Vagina (tissue), 2 donors: ENCODE measurements at regions not wholly inside any gene's neighbourhood (a gene's known extent, or its start where the extent isn't known, plus 50 kb on each side); places are given as distances from the start of the nearest gene placed in this dataset.

ENCODE experiments used
- POLR2A ChIP-seq, 2 donors: fragments of 450-650 bp; IDR thresholded peaks; one replicate each; pipeline ENCODE4 v1.6.1; 2017; ENCODE audit warnings: antibody characterized with exemption in 2 of 2, mild to moderate bottlenecking in 2 of 2, moderate library complexity in 2 of 2
- POLR2AphosphoS5 ChIP-seq, 2 donors: sonication (generic); formaldehyde crosslinking; IDR thresholded peaks; one replicate each; pipeline ENCODE4 v1.9.0; 2017; ENCODE audit warnings: antibody characterized with exemption in 2 of 2, mild to moderate bottlenecking in 2 of 2, low read depth in 1 of 2; ENCODE audit not compliant: insufficient read depth in 1 of 2
- TF ChIP-seq, protein P1 (sequence below), 3 experiments: fragments of 450-650 bp in 2 of 3; fragments of 200-600 bp in 1 of 3; sonication (generic) in 1 of 3; IDR thresholded peaks; one replicate each; pipeline ENCODE4 v1.5.1; 2017 to 2019; ENCODE audit warnings: antibody characterized with exemption in 3 of 3, mild to moderate bottlenecking in 2 of 3, moderate library complexity in 2 of 3

- TF ChIP-seq, protein P1, sequence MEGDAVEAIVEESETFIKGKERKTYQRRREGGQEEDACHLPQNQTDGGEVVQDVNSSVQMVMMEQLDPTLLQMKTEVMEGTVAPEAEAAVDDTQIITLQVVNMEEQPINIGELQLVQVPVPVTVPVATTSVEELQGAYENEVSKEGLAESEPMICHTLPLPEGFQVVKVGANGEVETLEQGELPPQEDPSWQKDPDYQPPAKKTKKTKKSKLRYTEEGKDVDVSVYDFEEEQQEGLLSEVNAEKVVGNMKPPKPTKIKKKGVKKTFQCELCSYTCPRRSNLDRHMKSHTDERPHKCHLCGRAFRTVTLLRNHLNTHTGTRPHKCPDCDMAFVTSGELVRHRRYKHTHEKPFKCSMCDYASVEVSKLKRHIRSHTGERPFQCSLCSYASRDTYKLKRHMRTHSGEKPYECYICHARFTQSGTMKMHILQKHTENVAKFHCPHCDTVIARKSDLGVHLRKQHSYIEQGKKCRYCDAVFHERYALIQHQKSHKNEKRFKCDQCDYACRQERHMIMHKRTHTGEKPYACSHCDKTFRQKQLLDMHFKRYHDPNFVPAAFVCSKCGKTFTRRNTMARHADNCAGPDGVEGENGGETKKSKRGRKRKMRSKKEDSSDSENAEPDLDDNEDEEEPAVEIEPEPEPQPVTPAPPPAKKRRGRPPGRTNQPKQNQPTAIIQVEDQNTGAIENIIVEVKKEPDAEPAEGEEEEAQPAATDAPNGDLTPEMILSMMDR (IDR thresholded peaks at IDR 0.05) = no peak
- TF ChIP-seq POLR2AphosphoS5 (IDR thresholded peaks at IDR 0.05; ENCODE audit: insufficient read depth in 1 of 2, low read depth in 1 of 2) (no peak), POLR2A (IDR thresholded peaks at IDR 0.05) (no peak)
Observed at GRCh38 chr18:21978546-21979170, 190.7 kb upstream of the GATA6 start.
